GM23338 (cell line): ENCODE measurements at regions not wholly inside any gene's neighbourhood (a gene's known extent, or its start where the extent isn't known, plus 50 kb on each side); places are given as distances from the start of the nearest gene placed in this dataset.

Experiments used
- ATAC-seq: fragments of 200-7000 bp; cut with Tn5 transposase; 3 replicates; pipeline ENCODE4 v1.9.1; 2020
- DNase-seq: peaks from one replicate; pipeline ENCODE4 v3.0.0-alpha.2; 2015; ENCODE audit warnings: low spot score
- H2AFZ ChIP-seq: fragments of 200-600 bp; sonication (generic); 2 replicates; pipeline ENCODE4 v1.8.0; 2016; ENCODE audit warnings: antibody characterized with exemption, mild to moderate bottlenecking, moderate library complexity
- H3F3A ChIP-seq: fragments of 200-600 bp; sonication (generic); replicated peaks from 2 replicates; pipeline ENCODE4 v1.8.0; 2017; ENCODE audit warnings: antibody characterized with exemption, mixed run types, low read depth
- H3K27ac ChIP-seq: fragments of 200-600 bp; sonication (generic); 2 replicates; pipeline ENCODE4 v1.6.1; 2016; ENCODE audit warnings: low read depth
- H3K27me3 ChIP-seq: fragments of 200-600 bp; sonication (generic); 2 replicates; pipeline ENCODE4 v1.8.0; 2016; ENCODE audit warnings: mild to moderate bottlenecking, mixed run types, moderate library complexity; ENCODE audit not compliant: insufficient read depth
- H3K36me3 ChIP-seq: fragments of 200-600 bp; sonication (generic); 2 replicates; pipeline ENCODE4 v1.8.0; 2016; ENCODE audit warnings: mild to moderate bottlenecking; ENCODE audit not compliant: insufficient read depth
- H3K4me1 ChIP-seq: fragments of 200-600 bp; sonication (generic); 2 replicates; pipeline ENCODE4 v1.8.0; 2016; ENCODE audit warnings: mild to moderate bottlenecking, moderate library complexity; ENCODE audit not compliant: insufficient read depth
- H3K4me2 ChIP-seq: fragments of 200-600 bp; sonication (generic); 2 replicates; pipeline ENCODE4 v1.7.1; 2017; ENCODE audit warnings: mixed run types
- H3K4me3 ChIP-seq: fragments of 200-600 bp; sonication (generic); 2 replicates; pipeline ENCODE4 v1.6.1; 2016; ENCODE audit warnings: mixed run types
- H3K79me2 ChIP-seq: fragments of 200-600 bp; sonication (generic); replicated peaks from 2 replicates; pipeline ENCODE4 v1.8.0; 2017; ENCODE audit warnings: mild to moderate bottlenecking; ENCODE audit not compliant: insufficient read depth
- H3K9me2 ChIP-seq: fragments of 200-600 bp; sonication (generic); 2 replicates; pipeline ENCODE4 v1.8.0; 2017; ENCODE audit not compliant: insufficient read depth
- H4K20me1 ChIP-seq: fragments of 200-600 bp; sonication (generic); replicated peaks from 2 replicates; pipeline ENCODE4 v1.8.0; 2017; ENCODE audit warnings: mild to moderate bottlenecking; ENCODE audit not compliant: insufficient read depth
- H3K27ac Mint-ChIP-seq: 2 replicates; pipeline ENCODE4 v1.8.0; 2020; ENCODE audit warnings: inconsistent platforms, mild to moderate bottlenecking, moderate library complexity, mixed read lengths
- H3K27me3 Mint-ChIP-seq: 3 replicates; pipeline ENCODE4 v1.8.0; 2022; ENCODE audit warnings: low read depth, mild to moderate bottlenecking, moderate library complexity, mixed read lengths, inconsistent platforms; ENCODE audit not compliant: insufficient read depth, poor library complexity
- H3K36me3 Mint-ChIP-seq: 3 replicates; pipeline ENCODE4 v1.8.0; 2021; ENCODE audit warnings: low read depth, mild to moderate bottlenecking, inconsistent platforms, moderate library complexity, mixed read lengths
- H3K4me1 Mint-ChIP-seq: 3 replicates; pipeline ENCODE4 v1.8.0; 2020; ENCODE audit warnings: mild to moderate bottlenecking, inconsistent platforms, mixed read lengths
- H3K4me3 Mint-ChIP-seq: 3 replicates; pipeline ENCODE4 v1.8.0; 2021; ENCODE audit warnings: moderate library complexity, mild to moderate bottlenecking, inconsistent platforms, mixed read lengths
- H3K9me3 Mint-ChIP-seq: 3 replicates; pipeline ENCODE4 v1.8.0; 2020; ENCODE audit warnings: moderate library complexity, mild to moderate bottlenecking, inconsistent platforms, mixed read lengths
- CREB1 ChIP-seq: fragments of 250-450 bp; sonication (Bioruptor Pico); IDR thresholded peaks from 2 replicates; pipeline ENCODE4 v1.5.0; 2020; ENCODE audit warnings: low read depth, mild to moderate bottlenecking, moderate library complexity
- ETS1 ChIP-seq: IDR thresholded peaks from 2 replicates; pipeline ENCODE4 v1.6.1; 2016; ENCODE audit warnings: antibody characterized with exemption
- EZH2 ChIP-seq: fragments of 200-600 bp; sonication (generic); IDR thresholded peaks from one replicate; pipeline ENCODE4 v1.8.0; 2017; ENCODE audit warnings: antibody characterized with exemption, mild to moderate bottlenecking, low read depth; ENCODE audit not compliant: unreplicated experiment
- EZH2phosphoT487 ChIP-seq: fragments of 200-600 bp; sonication (generic); IDR thresholded peaks from one replicate; pipeline ENCODE4 v1.8.1; 2018; ENCODE audit warnings: antibody characterized with exemption; ENCODE audit not compliant: unreplicated experiment
- NANOG ChIP-seq: IDR thresholded peaks from 2 replicates; pipeline ENCODE4 v1.6.1; 2016; ENCODE audit warnings: antibody characterized with exemption, borderline replicate concordance
- POLR2AphosphoS5 ChIP-seq: IDR thresholded peaks from 2 replicates; pipeline ENCODE4 v1.6.1; 2016; ENCODE audit warnings: antibody characterized with exemption, low read depth
- REST ChIP-seq: IDR thresholded peaks from one replicate; pipeline ENCODE4 v1.6.1; 2018; ENCODE audit warnings: antibody characterized with exemption; ENCODE audit not compliant: unreplicated experiment
- STAT1 ChIP-seq: IDR thresholded peaks from one replicate; pipeline ENCODE4 v1.6.1; 2016; ENCODE audit warnings: antibody characterized with exemption; ENCODE audit not compliant: unreplicated experiment
- ZNF114 ChIP-seq: fragments of 250-450 bp; sonication (Bioruptor Pico); IDR thresholded peaks from 2 replicates; pipeline ENCODE4 v1.5.0; 2020; ENCODE audit warnings: mild to moderate bottlenecking, moderate library complexity
- ZNF331 ChIP-seq: fragments of 250-450 bp; sonication (Bioruptor Pico); IDR thresholded peaks from 2 replicates; pipeline ENCODE4 v1.5.0; 2020; ENCODE audit warnings: low read depth, mild to moderate bottlenecking, moderate library complexity
- ZNF462 ChIP-seq: fragments of 250-450 bp; sonication (Bioruptor Pico); IDR thresholded peaks from 2 replicates; pipeline ENCODE4 v1.5.0; 2020; ENCODE audit warnings: mild to moderate bottlenecking, moderate library complexity
- TF ChIP-seq, protein P1 (sequence below), 2 experiments: fragments of 200-600 bp in 1 of 2; sonication (generic) in 1 of 2; conservative IDR thresholded peaks; 2 replicates each; pipeline versions ENCODE4 v1.5.1 to v1.6.1; 2016 to 2017; ENCODE audit warnings: antibody characterized with exemption in 2 of 2, low read depth in 2 of 2, mild to moderate bottlenecking in 2 of 2, moderate library complexity in 1 of 2

- Mint-ChIP-seq H3K9me3 (no peaks in the 10 kb centered on the region), H3K36me3 (no peaks in the 10 kb centered on the region), H3K27ac (no peak overlapping the region), H3K27me3 (no peaks in the 10 kb centered on the region), H3K4me3 (no peak overlapping the region), H3K4me1 (peaks cover 2% of the 10 kb centered on the region; the same call in 1 of the 3 replicates)
- Histone ChIP-seq H3K27me3 (no peaks in the 10 kb centered on the region), H3K79me2 (no peaks in the 10 kb centered on the region), H4K20me1 (no peaks in the 10 kb centered on the region), H3F3A (no peaks in the 10 kb centered on the region), H3K9me2 (no peaks in the 10 kb centered on the region), H3K4me1 (no peaks in the 10 kb centered on the region), H3K4me3 (no peak overlapping the region), H3K4me2 (no peak overlapping the region), H2AFZ (no peak overlapping the region), H3K36me3 (no peaks in the 10 kb centered on the region), H3K27ac (no peak overlapping the region)
- DNase-seq (no peak), ATAC-seq (no peak)
- TF ChIP-seq ZNF331 (CRISPR knock-in tag) (no peak), ETS1 (no peak), EZH2phosphoT487 (no peak), REST (no peak), ZNF114 (no peak), CREB1 (no peak), NANOG (no peak), EZH2 (no peak), STAT1 (no peak), ZNF462 (CRISPR knock-in tag) (no peak), POLR2AphosphoS5 (no peak)
- TF ChIP-seq, protein P1, sequence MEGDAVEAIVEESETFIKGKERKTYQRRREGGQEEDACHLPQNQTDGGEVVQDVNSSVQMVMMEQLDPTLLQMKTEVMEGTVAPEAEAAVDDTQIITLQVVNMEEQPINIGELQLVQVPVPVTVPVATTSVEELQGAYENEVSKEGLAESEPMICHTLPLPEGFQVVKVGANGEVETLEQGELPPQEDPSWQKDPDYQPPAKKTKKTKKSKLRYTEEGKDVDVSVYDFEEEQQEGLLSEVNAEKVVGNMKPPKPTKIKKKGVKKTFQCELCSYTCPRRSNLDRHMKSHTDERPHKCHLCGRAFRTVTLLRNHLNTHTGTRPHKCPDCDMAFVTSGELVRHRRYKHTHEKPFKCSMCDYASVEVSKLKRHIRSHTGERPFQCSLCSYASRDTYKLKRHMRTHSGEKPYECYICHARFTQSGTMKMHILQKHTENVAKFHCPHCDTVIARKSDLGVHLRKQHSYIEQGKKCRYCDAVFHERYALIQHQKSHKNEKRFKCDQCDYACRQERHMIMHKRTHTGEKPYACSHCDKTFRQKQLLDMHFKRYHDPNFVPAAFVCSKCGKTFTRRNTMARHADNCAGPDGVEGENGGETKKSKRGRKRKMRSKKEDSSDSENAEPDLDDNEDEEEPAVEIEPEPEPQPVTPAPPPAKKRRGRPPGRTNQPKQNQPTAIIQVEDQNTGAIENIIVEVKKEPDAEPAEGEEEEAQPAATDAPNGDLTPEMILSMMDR (conservative IDR thresholded peaks at IDR 0.05; ENCODE audit: low read depth in 2 of 2) = no peak
These were observed 464.5 kb upstream of the SLITRK5 start for GRCh38 chr13:87206708-87207107.
